NCI-H2081 treated with DMSO at 0.1 percent for 48 hours (cell line): ENCODE measurements at regions not wholly inside any gene's neighbourhood (a gene's known extent, or its start where the extent isn't known, plus 50 kb on each side); places are given as distances from the start of the nearest gene placed in this dataset.

Source experiments
- DNase-seq: peaks from one replicate; lab custom pipeline; 2025; lab: John Stamatoyannopoulos, UW

DNA sequence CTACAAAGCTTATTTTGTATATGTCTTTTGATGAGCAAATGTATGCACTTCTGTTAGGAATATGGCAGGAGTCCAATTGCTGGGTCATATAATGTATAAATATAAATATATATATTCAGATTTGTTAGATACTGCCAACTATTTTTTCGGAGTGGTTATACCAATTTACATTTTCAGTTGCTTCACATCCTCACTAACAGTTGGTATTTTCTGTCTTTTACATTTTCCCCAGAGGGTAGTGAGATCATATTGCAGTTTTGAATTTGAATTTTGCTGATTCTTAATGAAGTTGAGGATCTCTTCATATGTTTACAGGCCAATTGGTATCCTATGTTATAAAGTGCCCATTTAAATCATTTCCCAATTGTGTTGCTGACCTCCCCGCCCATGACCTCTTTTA lies 139.0 kb upstream of the KCNMB2 start:
- DNase-seq = no peak

DNA sequence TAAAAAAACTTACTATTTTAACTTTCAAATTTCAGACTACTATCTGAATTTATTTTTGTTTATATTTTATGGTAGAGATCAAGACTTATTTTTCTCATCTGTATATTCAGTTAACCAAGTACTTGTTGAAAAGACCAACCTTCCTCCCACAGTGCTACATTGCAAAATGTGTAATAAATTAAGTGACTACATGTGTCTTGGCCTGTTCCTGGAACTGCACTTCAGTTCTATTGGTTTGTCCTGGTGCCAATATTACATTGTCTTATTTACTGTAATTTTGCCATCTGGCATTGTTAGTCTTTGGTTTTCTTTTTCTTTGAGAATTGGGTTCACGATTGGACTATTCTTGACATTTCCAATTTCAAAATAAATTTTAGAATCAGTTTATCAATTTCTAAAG lies 138.4 kb upstream of the KCNMB2 start:
- no peak for DNase-seq

GRCh38 chr3:178404961-178405360 lies 131.3 kb upstream of the KCNMB2 start:
- no peak for DNase-seq

GRCh38 chr3:178405531-178405930 lies 130.7 kb upstream of the KCNMB2 start:
- DNase-seq = no peak

- DNase-seq = no peak
These were observed 130.0 kb upstream of the KCNMB2 start for GRCh38 chr3:178406206-178406605.

- no peak for DNase-seq
These were observed 120.9 kb upstream of the KCNMB2 start for GRCh38 chr3:178415384-178415783.

GRCh38 chr3:178417736-178418135 lies 118.5 kb upstream of the KCNMB2 start:
- no peak for DNase-seq

DNA sequence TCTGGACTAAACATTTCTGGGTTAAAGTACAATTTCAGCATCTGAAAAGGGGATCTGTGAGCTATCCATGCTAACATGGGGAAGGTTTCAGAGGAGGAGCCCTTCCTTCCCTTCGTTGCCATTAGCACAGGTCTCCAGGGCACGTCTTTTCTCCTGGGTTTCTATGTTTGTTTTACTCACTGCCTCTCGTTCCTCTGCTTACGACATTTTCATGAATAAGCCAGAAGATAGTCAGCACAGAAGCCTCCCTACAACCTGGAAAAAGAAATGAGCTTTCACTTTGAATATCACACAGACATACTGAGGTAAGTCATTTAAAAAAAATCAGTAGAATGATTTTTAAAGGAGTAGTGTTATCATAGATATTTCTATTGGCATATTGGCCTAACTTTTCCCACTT lies 117.2 kb upstream of the KCNMB2 start:
- peak; percentile 86 for DNase-seq

DNA sequence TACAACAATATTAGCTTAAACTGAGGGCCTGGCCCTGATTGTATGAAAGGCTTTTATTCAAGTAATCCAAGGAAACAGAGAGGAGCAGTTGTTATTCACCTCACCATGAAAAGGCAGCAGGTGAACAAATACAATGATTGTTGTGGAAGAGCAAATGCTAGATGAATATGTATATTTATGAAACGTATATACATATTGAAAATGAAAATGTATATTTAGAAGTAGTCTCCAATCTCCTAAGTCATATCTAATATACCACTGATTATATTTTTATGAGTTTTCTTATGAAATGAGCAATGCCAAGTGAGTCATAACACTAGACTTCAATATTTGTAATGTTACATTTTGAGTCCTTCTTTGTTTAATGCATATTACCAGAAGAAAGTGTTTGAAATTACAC lies 116.2 kb upstream of the KCNMB2 start:
- peak; percentile 97 for DNase-seq

DNA sequence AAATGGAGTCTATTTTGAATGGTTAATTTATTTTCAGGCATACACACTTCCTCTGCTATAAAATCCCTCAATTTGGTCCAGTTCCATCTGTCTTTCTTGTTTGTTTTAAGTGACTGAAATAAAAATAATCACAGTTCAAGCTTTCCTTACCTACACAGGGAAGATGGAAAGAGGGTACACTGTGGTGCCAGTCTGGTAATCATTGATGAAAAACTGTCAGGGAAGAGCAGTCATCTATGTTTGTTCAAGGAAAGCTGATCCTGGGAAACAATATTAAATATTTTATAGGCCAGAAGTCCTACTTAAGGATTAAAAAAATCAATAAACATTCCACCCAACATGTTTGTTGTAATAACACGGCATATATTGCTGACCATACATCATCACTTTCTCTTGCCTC lies 115.2 kb upstream of the KCNMB2 start:
- DNase-seq = peak; percentile 98

- DNase-seq = no peak
These were observed 113.8 kb upstream of the KCNMB2 start for GRCh38 chr3:178422406-178422805.

DNA sequence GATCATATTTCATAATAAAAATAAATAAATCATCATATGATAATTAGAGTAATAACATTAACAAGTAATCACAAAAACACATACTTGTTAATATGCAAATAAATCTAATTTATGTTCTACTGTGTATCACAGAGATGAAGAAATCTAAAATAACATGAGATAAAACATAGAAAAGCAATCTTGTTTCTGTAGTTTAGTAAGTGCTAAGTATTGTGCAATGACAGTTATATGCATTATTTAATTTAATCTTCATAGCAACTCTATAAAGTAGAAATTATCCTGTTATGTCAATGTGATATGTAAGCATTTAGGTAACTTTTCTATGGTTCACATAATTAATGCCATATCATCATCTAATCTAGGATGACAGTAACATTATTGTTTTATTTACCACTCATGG lies 108.2 kb upstream of the KCNMB2 start:
- DNase-seq = no peak

DNA sequence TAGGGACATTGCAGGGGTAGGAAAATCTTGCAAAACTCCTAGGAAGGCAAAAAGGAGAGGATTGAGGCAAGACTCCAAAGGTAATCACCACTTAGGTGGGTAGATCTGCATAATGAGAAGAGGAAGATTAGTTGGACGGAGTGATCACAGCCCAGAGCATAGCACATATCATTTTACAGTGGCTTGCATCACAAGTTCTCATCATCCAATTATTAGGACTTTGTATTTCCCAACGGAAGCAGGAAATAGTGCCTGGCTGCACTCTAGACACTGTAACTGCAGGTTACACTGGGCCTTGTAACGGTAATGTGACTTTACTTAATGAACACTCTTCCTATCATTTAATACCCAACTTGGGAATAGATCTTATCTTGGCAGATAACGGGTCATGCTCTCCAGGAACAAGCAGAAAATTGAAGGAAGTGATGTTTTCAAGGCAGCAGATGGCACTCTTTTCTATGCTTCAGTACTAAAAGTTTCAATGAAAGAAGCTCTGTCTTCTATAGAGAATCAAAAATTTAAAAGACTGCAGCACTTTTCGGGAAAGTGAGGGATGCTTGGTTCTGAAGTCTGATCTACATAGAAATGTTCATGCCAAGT lies 101.9 kb upstream of the KCNMB2 start:
- peak; percentile 60 for DNase-seq

- DNase-seq = no peak
These were observed 100.7 kb upstream of the KCNMB2 start for GRCh38 chr3:178435575-178435974.

- DNase-seq = peak; percentile 93
These were observed 99.5 kb upstream of the KCNMB2 start for GRCh38 chr3:178436773-178437172.

GRCh38 chr3:178437236-178437635 lies 99.0 kb upstream of the KCNMB2 start:
- DNase-seq = no peak

DNA sequence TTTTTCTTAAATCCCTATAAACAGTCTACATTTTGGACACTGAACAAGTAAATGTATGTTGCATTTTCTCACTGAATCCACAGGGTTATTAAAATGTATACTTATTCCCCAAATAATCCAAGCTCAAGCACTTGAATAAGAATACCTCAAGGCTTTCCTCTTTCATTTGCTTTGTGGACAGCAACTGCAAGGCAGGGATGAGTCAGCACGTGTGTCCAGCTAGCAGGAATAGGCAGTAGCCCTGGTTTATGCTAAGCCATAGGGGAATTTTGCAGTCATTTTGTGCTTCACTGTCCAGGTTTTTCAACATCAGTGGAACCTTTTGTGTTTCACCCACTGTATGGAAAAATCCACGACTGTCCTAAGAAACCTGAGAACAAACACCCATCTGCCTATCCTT lies 96.7 kb upstream of the KCNMB2 start:
- DNase-seq = no peak

DNA sequence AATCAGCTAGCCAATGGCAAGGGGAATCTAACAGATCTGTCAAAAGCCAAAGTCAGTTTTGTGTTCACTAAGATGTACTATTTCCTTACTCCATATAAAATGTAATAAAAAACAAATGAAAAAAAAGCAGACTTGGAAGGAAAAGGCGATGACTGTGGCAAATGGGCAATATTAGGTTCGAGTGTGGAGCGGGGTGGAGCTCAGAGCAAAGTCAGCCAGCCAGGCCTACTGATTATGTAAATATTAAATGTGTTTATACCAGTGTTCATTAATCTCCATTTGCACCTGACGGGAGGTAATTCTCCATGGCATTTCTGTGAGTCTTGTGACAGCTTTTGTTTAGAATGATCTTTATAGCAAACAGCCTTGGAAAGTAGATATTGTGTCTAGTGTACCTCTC lies 96.2 kb upstream of the KCNMB2 start:
- DNase-seq = peak; percentile 98

DNA sequence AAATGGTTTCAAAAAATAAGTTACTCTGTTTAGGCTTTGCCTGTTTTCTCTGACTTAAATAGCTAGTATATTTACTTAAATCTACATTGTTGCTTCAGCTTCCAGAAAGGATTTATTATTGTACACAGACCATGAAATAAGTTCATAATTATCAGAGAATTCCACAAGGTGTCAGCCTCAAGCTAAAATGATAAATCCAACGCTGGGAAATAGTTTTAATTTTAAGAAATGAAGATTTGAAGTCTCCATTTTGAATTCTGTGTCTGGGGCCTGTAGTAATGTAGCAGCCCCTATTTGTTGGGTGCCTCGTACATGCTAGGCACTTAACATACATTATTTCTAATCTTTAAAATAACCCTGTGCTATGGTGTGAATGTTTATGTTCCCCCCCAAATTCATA lies 92.6 kb upstream of the KCNMB2 start:
- peak; percentile 63 for DNase-seq

GRCh38 chr3:178445139-178445538 lies 91.1 kb upstream of the KCNMB2 start:
- no peak for DNase-seq

- peak; percentile 81 for DNase-seq
These were observed 90.2 kb upstream of the KCNMB2 start for GRCh38 chr3:178446059-178446458.

- DNase-seq = no peak
These were observed 85.8 kb upstream of the KCNMB2 start for GRCh38 chr3:178450476-178450875.

DNA sequence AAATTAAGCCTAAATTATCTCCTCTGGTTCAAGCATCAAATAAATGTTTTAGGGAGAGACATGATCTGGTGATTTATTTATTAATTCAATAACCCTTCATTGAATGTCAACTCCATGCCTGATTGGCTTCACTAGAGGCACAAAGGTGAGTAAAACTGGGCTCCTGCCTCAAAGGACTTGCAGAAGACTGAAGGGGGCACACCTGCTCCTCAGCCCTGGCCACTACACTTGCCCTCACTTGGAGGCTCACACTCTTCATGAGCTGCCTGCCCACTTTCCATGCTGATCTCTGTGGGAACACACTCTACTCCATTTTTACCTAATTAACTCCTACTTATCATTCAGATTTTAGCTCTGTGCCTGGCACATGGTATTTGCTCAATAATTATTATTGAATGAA lies 84.4 kb upstream of the KCNMB2 start:
- no peak for DNase-seq

DNA sequence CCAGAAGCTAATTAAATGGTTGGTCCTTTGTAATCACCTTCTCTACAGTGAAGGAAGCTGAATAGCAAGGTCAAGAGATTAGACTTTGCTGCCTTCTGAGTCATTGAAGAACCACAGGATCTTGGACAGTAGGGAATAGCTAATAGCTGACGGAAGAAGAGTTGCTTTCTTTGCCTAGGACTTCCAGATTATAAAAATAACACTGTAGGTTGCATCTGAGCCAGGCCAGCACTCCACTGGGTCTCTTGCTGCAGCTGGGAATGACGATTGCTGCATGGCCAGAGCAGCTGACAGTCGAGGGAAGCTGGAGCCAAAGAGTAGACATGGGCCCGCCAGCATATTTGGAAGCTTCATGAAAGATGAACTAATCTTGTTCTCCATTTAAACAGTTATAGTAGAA lies 81.5 kb upstream of the KCNMB2 start:
- DNase-seq = no peak

DNA sequence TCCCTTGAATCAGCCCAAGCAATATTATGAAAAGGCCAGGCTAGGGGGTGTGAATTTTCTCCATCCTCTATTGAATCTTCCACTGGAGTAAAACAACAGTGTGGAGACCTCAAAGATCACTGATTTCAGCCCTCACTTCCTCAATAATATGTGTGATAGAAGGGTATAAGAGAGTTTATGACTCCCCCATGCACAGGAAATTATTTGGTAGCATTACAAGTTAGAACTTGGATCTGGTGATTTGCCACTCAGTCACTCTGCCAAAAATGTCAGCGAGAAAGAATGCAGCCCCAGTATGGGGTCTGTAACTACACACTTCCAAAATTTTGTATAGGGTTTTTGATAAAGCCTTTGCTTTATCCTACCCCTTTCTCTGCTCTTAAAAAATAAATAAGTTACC lies 81.0 kb upstream of the KCNMB2 start:
- DNase-seq = no peak
